ENCODE measurements at regions not wholly inside any gene's neighbourhood (a gene's known extent, or its start where the extent isn't known, plus 50 kb on each side); places are given as distances from the start of the nearest gene placed in this dataset.

DNA sequence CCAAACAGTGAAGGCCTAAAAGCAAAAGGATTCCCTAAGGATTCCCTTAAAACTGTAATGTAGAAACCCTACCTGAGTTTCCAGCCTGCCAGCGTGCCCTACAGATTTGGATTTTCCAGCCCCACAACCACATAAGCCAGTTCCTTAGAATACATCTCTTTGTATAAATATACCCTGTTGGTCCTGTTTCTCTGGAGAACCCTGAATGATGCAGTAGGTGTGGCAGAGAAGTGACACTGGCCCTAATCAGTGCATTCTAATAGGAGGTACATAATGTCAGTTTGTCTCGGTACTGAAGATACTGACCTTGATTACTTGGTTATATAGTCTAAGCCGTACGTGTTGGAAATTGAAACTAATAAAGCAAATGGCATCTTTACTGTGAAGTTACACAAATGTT, 707.8 kb upstream of the SLC35B3 start:
- Histone ChIP-seq H3K27ac (no peak overlapping the region), H3K36me3 (replicated peaks in 1 of 2) (no peaks in the 10 kb centered on the region), H3K4me1 (replicated peaks in 1 of 2) (peaks cover 6 to 14% of the 10 kb centered on the region in 2 donors), H3K4me3 (no peak overlapping the region), H3K27me3 (no peaks in the 10 kb centered on the region), H3K9me3 (replicated peaks in 1 of 3) (no peaks in the 10 kb centered on the region)
- intact Hi-C loops (cut with DNase I), result no loop called here
- WGBS, 4 donors, result 92 to 94% (median 93%) methylated on average over 4 of the region's 4 CpGs
- DNase-seq, result no peak
- TF ChIP-seq, protein P1, sequence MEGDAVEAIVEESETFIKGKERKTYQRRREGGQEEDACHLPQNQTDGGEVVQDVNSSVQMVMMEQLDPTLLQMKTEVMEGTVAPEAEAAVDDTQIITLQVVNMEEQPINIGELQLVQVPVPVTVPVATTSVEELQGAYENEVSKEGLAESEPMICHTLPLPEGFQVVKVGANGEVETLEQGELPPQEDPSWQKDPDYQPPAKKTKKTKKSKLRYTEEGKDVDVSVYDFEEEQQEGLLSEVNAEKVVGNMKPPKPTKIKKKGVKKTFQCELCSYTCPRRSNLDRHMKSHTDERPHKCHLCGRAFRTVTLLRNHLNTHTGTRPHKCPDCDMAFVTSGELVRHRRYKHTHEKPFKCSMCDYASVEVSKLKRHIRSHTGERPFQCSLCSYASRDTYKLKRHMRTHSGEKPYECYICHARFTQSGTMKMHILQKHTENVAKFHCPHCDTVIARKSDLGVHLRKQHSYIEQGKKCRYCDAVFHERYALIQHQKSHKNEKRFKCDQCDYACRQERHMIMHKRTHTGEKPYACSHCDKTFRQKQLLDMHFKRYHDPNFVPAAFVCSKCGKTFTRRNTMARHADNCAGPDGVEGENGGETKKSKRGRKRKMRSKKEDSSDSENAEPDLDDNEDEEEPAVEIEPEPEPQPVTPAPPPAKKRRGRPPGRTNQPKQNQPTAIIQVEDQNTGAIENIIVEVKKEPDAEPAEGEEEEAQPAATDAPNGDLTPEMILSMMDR (IDR thresholded peaks at IDR 0.05), result no peak
- no peak for TF ChIP-seq POLR2A (IDR thresholded peaks at IDR 0.05)

DNA sequence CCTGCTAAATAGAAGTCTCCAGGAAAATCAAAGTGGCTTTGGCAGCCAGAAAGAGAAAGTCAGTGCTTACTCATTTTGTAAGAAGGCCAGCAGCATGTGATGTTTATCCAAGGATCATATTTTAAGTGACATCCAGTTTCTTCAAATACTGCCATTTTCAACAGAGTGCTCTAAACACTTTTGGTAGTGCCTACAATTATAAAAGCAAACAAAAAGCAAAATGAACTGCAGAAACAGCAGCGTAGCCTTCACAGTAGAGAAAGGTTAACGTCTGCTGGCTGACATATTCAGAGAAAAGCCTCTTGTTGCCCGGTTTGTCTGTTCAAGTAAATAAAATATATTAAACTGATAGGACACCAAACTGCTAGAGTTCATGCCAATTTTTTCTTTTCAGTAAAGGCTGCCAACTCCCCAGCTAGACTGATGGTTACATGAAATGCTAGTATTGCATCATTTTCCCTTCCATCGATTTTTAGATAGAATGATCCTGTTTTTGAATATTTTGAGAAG, 705.7 kb upstream of the SLC35B3 start:
- Histone ChIP-seq H3K9me3 (replicated peaks in 1 of 3) (no peaks in the 10 kb centered on the region), H3K36me3 (replicated peaks in 1 of 2) (no peaks in the 10 kb centered on the region), H3K4me3 (peak overlapping the region in 1 of 4 donors; percentile 38), H3K27me3 (no peaks in the 10 kb centered on the region), H3K4me1 (replicated peaks in 1 of 2) (peaks cover 6 to 14% of the 10 kb centered on the region in 2 donors), H3K27ac (peak overlapping the region; percentile 37 to 81 (median 77))
- WGBS, 4 donors, result 24 to 45% (median 34%) methylated on average over 4 of the region's 4 CpGs
- intact Hi-C loops (cut with DNase I), result no loop called here
- DNase-seq, result peak in 6 of 7 donors; percentile 18 to 54 (median 30)
- TF ChIP-seq, protein P1 (IDR thresholded peaks at IDR 0.05), result no peak
- peak in 1 of 2 donors; percentile 36 for TF ChIP-seq POLR2A (IDR thresholded peaks at IDR 0.05)

DNA sequence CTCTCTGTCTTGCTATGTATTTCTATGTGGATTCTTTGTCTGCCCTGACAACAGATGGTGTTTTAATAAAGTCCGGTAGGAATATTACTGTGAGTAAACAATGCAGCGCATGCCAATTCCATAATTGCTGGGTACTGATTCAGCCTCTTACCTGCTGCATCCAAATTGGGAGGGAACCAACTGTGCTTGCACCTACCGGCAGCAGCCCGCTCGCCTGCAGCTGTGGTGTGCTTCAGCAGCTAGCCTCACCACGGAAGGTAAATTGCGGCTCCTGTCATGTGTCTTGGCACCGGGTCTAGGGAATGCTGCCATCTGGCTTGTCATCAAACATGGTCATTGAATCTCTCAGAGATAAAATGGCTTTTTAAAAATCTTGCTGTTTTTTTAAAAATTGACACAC, 704.8 kb upstream of the SLC35B3 start:
- peaks cover 6 to 14% of the 10 kb centered on the region in 2 donors for H3K4me1 ChIP-seq (replicated peaks in 1 of 2)
- peak; percentile 78 to 93 (median 88) for DNase-seq
- peak overlapping the region; percentile 37 to 81 (median 77) for H3K27ac ChIP-seq
- WGBS, 4 donors, result 30 to 43% (median 35%) methylated on average over 8 of the region's 8 CpGs
- no peaks in the 10 kb centered on the region for H3K36me3 ChIP-seq (replicated peaks in 1 of 2)
- no peaks in the 10 kb centered on the region for H3K9me3 ChIP-seq (replicated peaks in 1 of 3)
- peak overlapping the region in 1 of 4 donors; percentile 38 for H3K4me3 ChIP-seq
- intact Hi-C loops (cut with DNase I), result no loop called here
- TF ChIP-seq, protein P1 (IDR thresholded peaks at IDR 0.05), result no peak
- peak in 1 of 2 donors; percentile 73 for TF ChIP-seq POLR2A (IDR thresholded peaks at IDR 0.05)
- H3K27me3 ChIP-seq, result no peaks in the 10 kb centered on the region

DNA sequence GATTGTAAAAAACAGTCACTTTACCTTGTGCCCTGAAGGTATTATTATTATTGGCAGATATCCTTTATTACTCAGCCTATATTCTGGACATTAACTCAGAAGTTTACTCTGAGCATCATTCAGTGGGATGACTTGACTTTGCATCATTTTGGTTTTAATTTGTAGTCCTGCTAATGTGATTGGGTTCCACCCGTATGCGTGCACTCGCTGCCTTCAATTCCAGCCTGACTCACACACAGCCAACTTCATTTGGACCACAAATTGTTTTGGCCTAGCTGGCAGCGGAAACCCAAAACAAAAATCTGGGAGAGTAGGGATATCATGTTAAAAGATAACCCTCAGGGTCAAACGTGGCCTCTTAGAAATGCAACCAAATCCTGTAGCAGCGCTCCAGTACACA, 704.4 kb upstream of the SLC35B3 start:
- peaks cover 6 to 14% of the 10 kb centered on the region in 2 donors for H3K4me1 ChIP-seq (replicated peaks in 1 of 2)

More for the DNA sequence above, 704.4 kb upstream of the SLC35B3 start:
- no peaks in the 10 kb centered on the region for H3K27me3 ChIP-seq
- TF ChIP-seq, protein P1 (IDR thresholded peaks at IDR 0.05), result no peak
- TF ChIP-seq POLR2A (IDR thresholded peaks at IDR 0.05), result no peak
- intact Hi-C loops (cut with DNase I), result no loop called here
- peak; percentile 35 to 83 (median 67) for DNase-seq
- H3K9me3 ChIP-seq (replicated peaks in 1 of 3), result no peaks in the 10 kb centered on the region
- peak overlapping the region in 4 of 5 donors; percentile 69 to 81 (median 78) for H3K27ac ChIP-seq
- H3K36me3 ChIP-seq (replicated peaks in 1 of 2), result no peaks in the 10 kb centered on the region
- 26 to 50% (median 37%) methylated on average over 6 of the region's 6 CpGs for WGBS, 4 donors
- peak overlapping the region in 1 of 4 donors; percentile 38 for H3K4me3 ChIP-seq
